Neural cell (in vitro differentiated cells): ENCODE measurements at regions not wholly inside any gene's neighbourhood (a gene's known extent, or its start where the extent isn't known, plus 50 kb on each side); places are given as distances from the start of the nearest gene placed in this dataset.

Experiments
- H2AFZ ChIP-seq: fragments of 200-600, 300-800 bp; sonication (generic), shearing (Covaris generic); 2 replicates; pipeline ENCODE4 v1.6.0; 2014; ENCODE audit warnings: low read depth, mild to moderate bottlenecking, antibody characterized with exemption, low read length, moderate library complexity
- H3F3A ChIP-seq: fragments of 200-600 bp; shearing (Covaris generic); 2 replicates; pipeline ENCODE4 v1.6.1; 2016; ENCODE audit warnings: mild to moderate bottlenecking, moderate library complexity, mixed read lengths, antibody characterized with exemption, low read length; ENCODE audit not compliant: insufficient read depth, poor library complexity, severe bottlenecking
- H3K27ac ChIP-seq: fragments of 200-600, 300-800 bp; sonication (generic), shearing (Covaris generic); 2 replicates; pipeline ENCODE4 v1.5.1; 2014; ENCODE audit warnings: mild to moderate bottlenecking, low read length, moderate library complexity
- H3K27me3 ChIP-seq: fragments of 300-800, 200-600 bp; sonication (generic), shearing (Covaris generic); 2 replicates; pipeline ENCODE4 v1.6.0; 2014; ENCODE audit warnings: mild to moderate bottlenecking, low read depth, low read length, moderate library complexity; ENCODE audit not compliant: insufficient read depth
- H3K36me3 ChIP-seq: fragments of 300-800, 200-600 bp; sonication (generic), shearing (Covaris generic); 2 replicates; pipeline ENCODE4 v1.5.1; 2014; ENCODE audit warnings: mild to moderate bottlenecking, antibody characterized with exemption, low read length, moderate library complexity; ENCODE audit not compliant: insufficient read depth
- H3K4me2 ChIP-seq: fragments of 300-800, 200-600 bp; sonication (generic), shearing (Covaris generic); 2 replicates; pipeline ENCODE4 v1.6.0; 2014; ENCODE audit warnings: mild to moderate bottlenecking, low read length
- H3K4me3 ChIP-seq: fragments of 300-800, 200-600 bp; sonication (generic), shearing (Covaris generic); 2 replicates; pipeline ENCODE4 v1.5.1; 2014; ENCODE audit warnings: mild to moderate bottlenecking, low read length, moderate library complexity
- H3K79me2 ChIP-seq: fragments of 200-600 bp; shearing (Covaris generic); replicated peaks from 2 replicates; pipeline ENCODE4 v1.6.0; 2014; ENCODE audit warnings: mild to moderate bottlenecking, low read length, moderate library complexity; ENCODE audit not compliant: insufficient read depth
- H3K9ac ChIP-seq: fragments of 300-800, 200-600 bp; sonication (generic), shearing (Covaris generic); 2 replicates; pipeline ENCODE4 v1.6.1; 2016; ENCODE audit warnings: mild to moderate bottlenecking, low read length, mixed read lengths
- H3K9me2 ChIP-seq: fragments of 200-600 bp; shearing (Covaris generic); 2 replicates; pipeline ENCODE4 v1.6.1; 2016; ENCODE audit warnings: mild to moderate bottlenecking, low read length, mixed read lengths; ENCODE audit not compliant: insufficient read depth
- H3K9me3 ChIP-seq: fragments of 200-600, 300-800 bp; sonication (generic), shearing (Covaris generic); 2 replicates; pipeline ENCODE4 v1.6.1; 2016; ENCODE audit warnings: mild to moderate bottlenecking, mixed run types, low read length, moderate library complexity, mixed read lengths
- H4K20me1 ChIP-seq: fragments of 200-600 bp; shearing (Covaris generic); 2 replicates; pipeline ENCODE4 v1.6.1; 2016; ENCODE audit warnings: mild to moderate bottlenecking, mixed run types; ENCODE audit not compliant: insufficient read depth
- EP300 ChIP-seq: fragments of 450-650 bp; conservative IDR thresholded peaks from 2 replicates; pipeline ENCODE4 v1.6.1; 2014; ENCODE audit warnings: antibody characterized with exemption, mild to moderate bottlenecking, moderate library complexity; ENCODE audit not compliant: poor library complexity, severe bottlenecking
- EZH2 ChIP-seq: fragments of 200-600, 300-800 bp; shearing (Covaris generic), sonication (generic); IDR thresholded peaks from 2 replicates; pipeline ENCODE4 v1.6.1; 2014; ENCODE audit warnings: antibody characterized with exemption, low read length, borderline replicate concordance, mild to moderate bottlenecking; ENCODE audit not compliant: insufficient read depth, poor library complexity, severe bottlenecking
- MXI1 ChIP-seq: fragments of 450-650 bp; conservative IDR thresholded peaks from 2 replicates; pipeline ENCODE4 v1.6.1; 2014; ENCODE audit warnings: antibody characterized with exemption, mild to moderate bottlenecking; ENCODE audit not compliant: poor library complexity, severe bottlenecking
- POLR2AphosphoS5 ChIP-seq: IDR thresholded peaks from 2 replicates; pipeline ENCODE4 v1.6.1; 2012
- RAD21 ChIP-seq: fragments of 450-650 bp; conservative IDR thresholded peaks from 2 replicates; pipeline ENCODE4 v1.6.1; 2014; ENCODE audit warnings: antibody characterized with exemption, mild to moderate bottlenecking, moderate library complexity
- SMC3 ChIP-seq: fragments of 450-650 bp; conservative IDR thresholded peaks from 2 replicates; pipeline ENCODE4 v1.6.1; 2014; ENCODE audit warnings: antibody characterized with exemption, mild to moderate bottlenecking, moderate library complexity; ENCODE audit not compliant: poor library complexity
- TAF1 ChIP-seq: IDR thresholded peaks from 2 replicates; pipeline ENCODE4 v1.6.1; 2012; ENCODE audit warnings: low read depth
- TF ChIP-seq, protein P1 (sequence below): IDR thresholded peaks from 2 replicates; pipeline ENCODE4 v1.6.1; 2012; ENCODE audit warnings: borderline replicate concordance
- TF ChIP-seq, protein P2 (sequence below): fragments of 450-650 bp; IDR thresholded peaks from 2 replicates; pipeline ENCODE4 v1.5.1; 2014; ENCODE audit warnings: antibody characterized with exemption, mild to moderate bottlenecking, moderate library complexity; ENCODE audit not compliant: poor library complexity, severe bottlenecking

DNA sequence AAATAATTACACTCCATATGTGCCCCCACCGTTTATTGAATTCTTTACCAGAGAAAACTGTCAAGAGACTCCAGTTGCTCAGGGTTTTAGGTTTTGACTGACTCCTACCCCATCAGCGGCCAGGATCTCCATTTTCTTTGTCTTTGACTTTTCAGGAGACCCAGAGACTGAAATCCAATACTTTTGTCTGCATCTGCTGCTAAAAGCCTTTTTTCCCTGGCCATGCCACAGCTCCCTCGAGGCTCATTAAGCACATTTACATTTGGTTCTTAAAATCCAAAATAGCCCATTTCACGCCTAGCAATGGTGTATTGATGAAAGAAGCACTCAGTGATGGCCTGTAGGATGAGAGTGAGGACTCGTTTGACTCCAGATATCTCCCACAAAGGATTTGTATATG is 332.6 kb upstream of the ACVR2A start:
- no peaks in the 10 kb centered on the region for H3K9me3 ChIP-seq
- no peak overlapping the region for H3K4me2 ChIP-seq
- no peaks in the 10 kb centered on the region for H3F3A ChIP-seq
- H4K20me1 ChIP-seq: no peaks in the 10 kb centered on the region
- H3K9me2 ChIP-seq: no peaks in the 10 kb centered on the region
- no peak overlapping the region for H3K27ac ChIP-seq
- H3K79me2 ChIP-seq: no peaks in the 10 kb centered on the region
- no peak overlapping the region for H3K9ac ChIP-seq
- TF ChIP-seq MXI1 (no peak), EP300 (no peak), EZH2 (no peak), TAF1 (no peak), POLR2AphosphoS5 (no peak), SMC3 (no peak), RAD21 (no peak)
- TF ChIP-seq, protein P1, sequence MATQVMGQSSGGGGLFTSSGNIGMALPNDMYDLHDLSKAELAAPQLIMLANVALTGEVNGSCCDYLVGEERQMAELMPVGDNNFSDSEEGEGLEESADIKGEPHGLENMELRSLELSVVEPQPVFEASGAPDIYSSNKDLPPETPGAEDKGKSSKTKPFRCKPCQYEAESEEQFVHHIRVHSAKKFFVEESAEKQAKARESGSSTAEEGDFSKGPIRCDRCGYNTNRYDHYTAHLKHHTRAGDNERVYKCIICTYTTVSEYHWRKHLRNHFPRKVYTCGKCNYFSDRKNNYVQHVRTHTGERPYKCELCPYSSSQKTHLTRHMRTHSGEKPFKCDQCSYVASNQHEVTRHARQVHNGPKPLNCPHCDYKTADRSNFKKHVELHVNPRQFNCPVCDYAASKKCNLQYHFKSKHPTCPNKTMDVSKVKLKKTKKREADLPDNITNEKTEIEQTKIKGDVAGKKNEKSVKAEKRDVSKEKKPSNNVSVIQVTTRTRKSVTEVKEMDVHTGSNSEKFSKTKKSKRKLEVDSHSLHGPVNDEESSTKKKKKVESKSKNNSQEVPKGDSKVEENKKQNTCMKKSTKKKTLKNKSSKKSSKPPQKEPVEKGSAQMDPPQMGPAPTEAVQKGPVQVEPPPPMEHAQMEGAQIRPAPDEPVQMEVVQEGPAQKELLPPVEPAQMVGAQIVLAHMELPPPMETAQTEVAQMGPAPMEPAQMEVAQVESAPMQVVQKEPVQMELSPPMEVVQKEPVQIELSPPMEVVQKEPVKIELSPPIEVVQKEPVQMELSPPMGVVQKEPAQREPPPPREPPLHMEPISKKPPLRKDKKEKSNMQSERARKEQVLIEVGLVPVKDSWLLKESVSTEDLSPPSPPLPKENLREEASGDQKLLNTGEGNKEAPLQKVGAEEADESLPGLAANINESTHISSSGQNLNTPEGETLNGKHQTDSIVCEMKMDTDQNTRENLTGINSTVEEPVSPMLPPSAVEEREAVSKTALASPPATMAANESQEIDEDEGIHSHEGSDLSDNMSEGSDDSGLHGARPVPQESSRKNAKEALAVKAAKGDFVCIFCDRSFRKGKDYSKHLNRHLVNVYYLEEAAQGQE: no peak
- TF ChIP-seq, protein P2, sequence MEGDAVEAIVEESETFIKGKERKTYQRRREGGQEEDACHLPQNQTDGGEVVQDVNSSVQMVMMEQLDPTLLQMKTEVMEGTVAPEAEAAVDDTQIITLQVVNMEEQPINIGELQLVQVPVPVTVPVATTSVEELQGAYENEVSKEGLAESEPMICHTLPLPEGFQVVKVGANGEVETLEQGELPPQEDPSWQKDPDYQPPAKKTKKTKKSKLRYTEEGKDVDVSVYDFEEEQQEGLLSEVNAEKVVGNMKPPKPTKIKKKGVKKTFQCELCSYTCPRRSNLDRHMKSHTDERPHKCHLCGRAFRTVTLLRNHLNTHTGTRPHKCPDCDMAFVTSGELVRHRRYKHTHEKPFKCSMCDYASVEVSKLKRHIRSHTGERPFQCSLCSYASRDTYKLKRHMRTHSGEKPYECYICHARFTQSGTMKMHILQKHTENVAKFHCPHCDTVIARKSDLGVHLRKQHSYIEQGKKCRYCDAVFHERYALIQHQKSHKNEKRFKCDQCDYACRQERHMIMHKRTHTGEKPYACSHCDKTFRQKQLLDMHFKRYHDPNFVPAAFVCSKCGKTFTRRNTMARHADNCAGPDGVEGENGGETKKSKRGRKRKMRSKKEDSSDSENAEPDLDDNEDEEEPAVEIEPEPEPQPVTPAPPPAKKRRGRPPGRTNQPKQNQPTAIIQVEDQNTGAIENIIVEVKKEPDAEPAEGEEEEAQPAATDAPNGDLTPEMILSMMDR: no peak
- no peaks in the 10 kb centered on the region for H3K36me3 ChIP-seq
- no peak overlapping the region for H2AFZ ChIP-seq
- no peak overlapping the region for H3K4me3 ChIP-seq
- no peaks in the 10 kb centered on the region for H3K27me3 ChIP-seq

DNA sequence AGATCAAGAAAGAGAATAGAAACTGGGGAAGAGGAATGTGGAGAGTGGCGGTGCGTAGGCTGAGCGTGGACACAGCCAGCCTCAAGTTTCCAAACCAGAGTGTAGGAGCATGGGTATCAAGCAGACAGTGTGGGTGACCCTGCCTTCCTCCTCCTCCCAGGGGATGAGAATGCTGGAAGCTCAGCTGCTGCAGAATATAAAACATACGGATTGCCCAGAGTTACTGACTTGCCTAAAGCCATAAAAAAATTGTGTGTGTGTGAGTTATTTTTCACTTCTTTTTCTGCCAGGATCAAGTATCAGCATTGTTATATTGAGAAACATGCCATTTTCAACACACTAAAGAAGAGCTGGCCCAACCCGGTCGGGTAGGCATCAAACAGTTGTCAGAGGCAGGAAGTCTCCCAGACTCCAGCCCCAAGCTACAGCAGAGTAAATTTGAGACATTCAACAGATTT is 333.3 kb upstream of the ACVR2A start:
- no peak overlapping the region for H3K27ac ChIP-seq
- H3K4me2 ChIP-seq: no peak overlapping the region
- TF ChIP-seq MXI1 (no peak), POLR2AphosphoS5 (no peak), EZH2 (no peak), RAD21 (no peak), EP300 (no peak), SMC3 (no peak), TAF1 (no peak)
- TF ChIP-seq, protein P2: no peak
- TF ChIP-seq, protein P1: no peak
- no peaks in the 10 kb centered on the region for H4K20me1 ChIP-seq
- H3K9me3 ChIP-seq: no peaks in the 10 kb centered on the region
- no peaks in the 10 kb centered on the region for H3K79me2 ChIP-seq
- H3K9me2 ChIP-seq: no peaks in the 10 kb centered on the region
- H3K27me3 ChIP-seq: no peaks in the 10 kb centered on the region
- no peak overlapping the region for H3K9ac ChIP-seq
- no peaks in the 10 kb centered on the region for H3F3A ChIP-seq
- no peak overlapping the region for H2AFZ ChIP-seq
- H3K4me3 ChIP-seq: no peak overlapping the region
- H3K36me3 ChIP-seq: no peaks in the 10 kb centered on the region
